ENCODE measurements at regions not wholly inside any gene's neighbourhood (a gene's known extent, or its start where the extent isn't known, plus 50 kb on each side); places are given as distances from the start of the nearest gene placed in this dataset.

DNA sequence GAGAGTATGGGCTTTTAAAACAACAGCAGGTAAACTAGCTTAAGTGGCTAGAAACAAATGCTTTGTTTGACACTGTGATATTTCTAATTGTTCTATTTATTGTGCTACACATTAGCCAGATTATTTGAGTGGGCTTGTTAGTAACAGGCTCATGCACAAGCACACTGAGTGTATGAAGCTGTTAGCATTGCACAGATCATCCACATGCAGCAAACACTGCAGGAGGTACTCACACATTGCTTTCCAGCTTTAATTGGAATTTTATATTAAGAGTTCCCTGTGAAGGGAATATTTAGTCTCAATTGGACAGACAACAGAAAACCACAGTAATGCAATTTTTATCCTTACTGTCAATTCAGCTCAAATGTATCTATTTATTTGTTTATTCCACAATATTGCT lies 92.9 kb upstream of the ZNF804B start:
- TF ChIP-seq POLR2A (IDR thresholded peaks at IDR 0.05): no peak
- TF ChIP-seq, protein P1, sequence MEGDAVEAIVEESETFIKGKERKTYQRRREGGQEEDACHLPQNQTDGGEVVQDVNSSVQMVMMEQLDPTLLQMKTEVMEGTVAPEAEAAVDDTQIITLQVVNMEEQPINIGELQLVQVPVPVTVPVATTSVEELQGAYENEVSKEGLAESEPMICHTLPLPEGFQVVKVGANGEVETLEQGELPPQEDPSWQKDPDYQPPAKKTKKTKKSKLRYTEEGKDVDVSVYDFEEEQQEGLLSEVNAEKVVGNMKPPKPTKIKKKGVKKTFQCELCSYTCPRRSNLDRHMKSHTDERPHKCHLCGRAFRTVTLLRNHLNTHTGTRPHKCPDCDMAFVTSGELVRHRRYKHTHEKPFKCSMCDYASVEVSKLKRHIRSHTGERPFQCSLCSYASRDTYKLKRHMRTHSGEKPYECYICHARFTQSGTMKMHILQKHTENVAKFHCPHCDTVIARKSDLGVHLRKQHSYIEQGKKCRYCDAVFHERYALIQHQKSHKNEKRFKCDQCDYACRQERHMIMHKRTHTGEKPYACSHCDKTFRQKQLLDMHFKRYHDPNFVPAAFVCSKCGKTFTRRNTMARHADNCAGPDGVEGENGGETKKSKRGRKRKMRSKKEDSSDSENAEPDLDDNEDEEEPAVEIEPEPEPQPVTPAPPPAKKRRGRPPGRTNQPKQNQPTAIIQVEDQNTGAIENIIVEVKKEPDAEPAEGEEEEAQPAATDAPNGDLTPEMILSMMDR (IDR thresholded peaks at IDR 0.05): no peak
